ENCODE measurements at regions not wholly inside any gene's neighbourhood (a gene's known extent, or its start where the extent isn't known, plus 50 kb on each side); places are given as distances from the start of the nearest gene placed in this dataset.
"Not testable (repeated sequence)": the region's sequence is repeated elsewhere in the genome, so short reads cannot be mapped to it uniquely, and the experiment has no call there.

DNA sequence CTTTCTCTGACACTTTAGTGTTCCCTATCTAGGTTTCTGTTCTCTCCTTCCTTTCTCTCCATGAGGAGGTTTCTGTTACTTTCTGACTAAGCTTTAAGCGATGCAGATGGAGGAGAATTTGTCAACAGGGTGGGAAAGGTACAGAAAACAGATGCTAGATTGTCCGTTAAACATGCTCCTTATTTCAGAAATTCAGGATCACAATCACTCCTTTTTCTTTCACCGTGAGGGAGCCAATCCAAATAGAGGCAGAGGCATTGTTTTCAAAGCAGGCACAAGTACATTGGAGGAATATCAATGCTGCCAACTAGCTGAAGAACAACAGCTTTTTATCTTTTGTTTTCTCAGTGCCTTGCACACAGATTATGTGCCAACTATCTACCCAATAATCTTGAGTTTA, 215.7 kb upstream of the FOLH1 start:
- Histone ChIP-seq H2AFZ (replicated peaks; ENCODE audit: low read length, poor library complexity) (no peak overlapping the region), H3K14ac (replicated peaks; ENCODE audit: low read depth, low read length) (no peak overlapping the region), H3K18ac (ENCODE audit: low read depth, low read length) (no peak overlapping the region), H2AK9ac (replicated peaks; ENCODE audit: low read depth, low read length, poor library complexity) (no peak overlapping the region), H2BK20ac (ENCODE audit: low read depth, low read length) (no peak overlapping the region), H3K56ac (ENCODE audit: extremely low read depth, insufficient read depth, low read length) (no peak overlapping the region), H3K9me3 (ENCODE audit: control insufficient read depth, insufficient read depth, low read length) (no peaks in the 10 kb centered on the region; the same call in 1 of the 2 replicates), H3K4ac (ENCODE audit: low read depth, low read length) (no peak overlapping the region), H3K4me1 (ENCODE audit: control insufficient read depth, insufficient read depth, low read length) (no peaks in the 10 kb centered on the region), H4K20me1 (ENCODE audit: insufficient read depth, low read length) (no peaks in the 10 kb centered on the region), H4K91ac (ENCODE audit: insufficient read depth, low read depth, low read length) (no peak overlapping the region), H2AK5ac (ENCODE audit: low read depth, low read length) (no peak overlapping the region), H4K8ac (ENCODE audit: low read depth in 2 of 2, low read length in 2 of 2) (no peak overlapping the region), H3K79me1 (ENCODE audit: low read depth in 1 of 2, low read length in 2 of 2) (no peaks in the 10 kb centered on the region), H2BK5ac (ENCODE audit: low read depth, low read length, poor library complexity, severe bottlenecking) (no peak overlapping the region), H3K4me2 (ENCODE audit: low read depth, low read length) (no peak overlapping the region), H3K23ac (ENCODE audit: low read depth, low read length) (no peak overlapping the region), H3K27ac (ENCODE audit: insufficient read depth, low read length) (no peak overlapping the region), H4K5ac (ENCODE audit: low read depth, low read length) (no peak overlapping the region), H2BK15ac (ENCODE audit: low read depth, low read length) (no peak overlapping the region), H3K9ac (ENCODE audit: low read depth, low read length) (no peak overlapping the region), H2BK120ac (ENCODE audit: low read depth, low read length) (no peak overlapping the region), H3K4me3 (ENCODE audit: insufficient read depth, low read depth, low read length) (no peak overlapping the region), H3K27me3 (ENCODE audit: control insufficient read depth, insufficient read depth, low read length) (no peaks in the 10 kb centered on the region), H3K36me3 (ENCODE audit: control insufficient read depth, insufficient read depth, low read length) (no peaks in the 10 kb centered on the region), H3K9me1 (ENCODE audit: insufficient read depth, low read length) (no peaks in the 10 kb centered on the region)
- no peak for ATAC-seq (ENCODE audit: low read depth)
- in situ Hi-C loops (cut with MboI; ENCODE audit: low sequenced_read_pairs) (no loop called here), dilution Hi-C loops (cut with HindIII; ENCODE audit: low sequenced_read_pairs, unreplicated experiment) (no loop called here), intact Hi-C loops (cut with micrococcal nuclease) (no loop called here)
- no peak for DNase-seq
- POLR2A ChIA-PET (ENCODE audit: unreplicated experiment): no interaction called here
- CTCF ChIA-PET: no interaction called here
- no peak for TF ChIP-seq RAD21 (IDR thresholded peaks at IDR 0.05; ENCODE audit: low read length)
- TF ChIP-seq CHD1 (IDR thresholded peaks at IDR 0.05; ENCODE audit: low read depth, low read length): no peak
- TF ChIP-seq MXI1 (IDR thresholded peaks at IDR 0.05; ENCODE audit: borderline replicate concordance, low read depth, low read length): no peak
- TF ChIP-seq NFE2L2 (IDR thresholded peaks at IDR 0.05; ENCODE audit: low read depth, low read length): no peak
- no peak for TF ChIP-seq RFX5 (IDR thresholded peaks at IDR 0.05; ENCODE audit: low read depth, low read length)
- no peak for TF ChIP-seq SMC3 (IDR thresholded peaks at IDR 0.05; ENCODE audit: low read depth, low read length)
- no peak for TF ChIP-seq FOS (IDR thresholded peaks at IDR 0.05; ENCODE audit: low read depth, low read length)
- TF ChIP-seq MAZ (IDR thresholded peaks at IDR 0.05; ENCODE audit: borderline replicate concordance, low read depth, low read length): no peak
- TF ChIP-seq MAFK (IDR thresholded peaks at IDR 0.05; ENCODE audit: low read depth, low read length): no peak
- no peak for TF ChIP-seq BHLHE40 (IDR thresholded peaks at IDR 0.05; ENCODE audit: low read depth, low read length)
- BruUV-seq (replicated peaks): no TSS peak
- WGBS, 2 experiments (ENCODE audit: extremely low coverage in 2 of 2, insufficient read length in 1 of 2): no CpG with 5 or more reads among the region's 3 CpGs

DNA sequence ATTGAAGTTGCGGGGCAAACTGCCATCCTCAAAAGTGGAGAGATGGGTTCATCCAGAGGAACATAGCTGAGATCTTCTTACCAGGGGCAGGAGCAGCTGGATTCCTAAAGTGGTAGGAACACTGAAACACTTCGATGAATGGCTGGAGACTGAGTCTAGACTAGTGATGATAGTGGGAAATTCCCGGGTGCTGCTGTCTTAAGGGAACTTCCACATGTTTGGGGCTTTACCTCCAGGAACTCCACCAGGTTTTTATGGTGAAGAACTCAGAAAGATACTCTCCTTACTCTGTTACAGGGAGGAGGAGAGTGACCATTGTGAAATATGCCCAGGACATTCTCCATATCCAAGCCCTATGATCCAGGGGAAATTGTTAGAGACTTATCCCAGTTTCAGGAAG, 210.5 kb upstream of the FOLH1 start:
- DNase-seq; H3K9ac ChIP-seq (ENCODE audit: low read depth, low read length); CTCF ChIA-PET; H3K23ac ChIP-seq (ENCODE audit: low read depth, low read length); H2BK5ac ChIP-seq (ENCODE audit: low read depth, low read length, poor library complexity, severe bottlenecking); H4K91ac ChIP-seq (ENCODE audit: insufficient read depth, low read depth, low read length); H3K36me3 ChIP-seq (ENCODE audit: control insufficient read depth, insufficient read depth, low read length); BruUV-seq (replicated peaks); H2AK9ac ChIP-seq (replicated peaks; ENCODE audit: low read depth, low read length, poor library complexity); dilution Hi-C loops (cut with HindIII; ENCODE audit: low sequenced_read_pairs, unreplicated experiment); H3K18ac ChIP-seq (ENCODE audit: low read depth, low read length); H2BK120ac ChIP-seq (ENCODE audit: low read depth, low read length); POLR2A ChIA-PET (ENCODE audit: unreplicated experiment); H3K79me1 ChIP-seq (ENCODE audit: low read depth in 1 of 2, low read length in 2 of 2); H4K8ac ChIP-seq (ENCODE audit: low read depth in 2 of 2, low read length in 2 of 2); H3K4me3 ChIP-seq (ENCODE audit: insufficient read depth, low read depth, low read length); H3K9me1 ChIP-seq (ENCODE audit: insufficient read depth, low read length); intact Hi-C loops (cut with micrococcal nuclease); H3K27ac ChIP-seq (ENCODE audit: insufficient read depth, low read length); H2AK5ac ChIP-seq (ENCODE audit: low read depth, low read length); H3K4ac ChIP-seq (ENCODE audit: low read depth, low read length); H3K4me2 ChIP-seq (ENCODE audit: low read depth, low read length); ATAC-seq (ENCODE audit: low read depth); H3K27me3 ChIP-seq (ENCODE audit: control insufficient read depth, insufficient read depth, low read length); H4K5ac ChIP-seq (ENCODE audit: low read depth, low read length); H2BK20ac ChIP-seq (ENCODE audit: low read depth, low read length); H3K14ac ChIP-seq (replicated peaks; ENCODE audit: low read depth, low read length); H3K4me1 ChIP-seq (ENCODE audit: control insufficient read depth, insufficient read depth, low read length); H4K20me1 ChIP-seq (ENCODE audit: insufficient read depth, low read length); H3K9me3 ChIP-seq (ENCODE audit: control insufficient read depth, insufficient read depth, low read length); H3K56ac ChIP-seq (ENCODE audit: extremely low read depth, insufficient read depth, low read length); H2BK15ac ChIP-seq (ENCODE audit: low read depth, low read length); in situ Hi-C loops (cut with MboI; ENCODE audit: low sequenced_read_pairs); H2AFZ ChIP-seq (replicated peaks; ENCODE audit: low read length, poor library complexity): not testable (repeated sequence)
- no CpG with 5 or more reads among the region's 3 CpGs for WGBS, 2 experiments (ENCODE audit: extremely low coverage in 2 of 2, insufficient read length in 1 of 2)

Data from IMR-90 (cell line).